ENCODE measurements at regions not wholly inside any gene's neighbourhood (a gene's known extent, or its start where the extent isn't known, plus 50 kb on each side); places are given as distances from the start of the nearest gene placed in this dataset.

DNA sequence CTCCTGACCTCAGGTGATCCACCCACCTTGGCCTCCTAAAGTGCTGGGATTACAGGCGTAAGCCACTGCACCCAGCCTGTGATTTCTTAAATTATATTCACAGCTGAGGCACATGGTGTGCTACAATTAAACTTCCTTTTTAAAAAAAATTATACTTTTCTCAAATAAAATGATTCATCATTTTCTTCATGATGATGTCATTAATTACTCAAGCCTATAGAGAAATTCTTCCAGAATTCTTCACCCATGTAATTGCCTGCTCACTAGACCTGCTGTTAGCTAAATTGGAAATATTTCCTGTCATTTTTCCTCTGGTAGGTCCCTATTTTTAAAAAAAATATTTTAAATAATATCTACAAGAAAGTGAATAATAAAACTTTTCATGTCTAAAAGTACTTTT is 440.0 kb upstream of the ANO3 start:
- no peak for TF ChIP-seq POLR2AphosphoS5 (IDR thresholded peaks at IDR 0.05)
- TF ChIP-seq POLR2A (IDR thresholded peaks at IDR 0.05) = no peak
- TF ChIP-seq, protein P1, sequence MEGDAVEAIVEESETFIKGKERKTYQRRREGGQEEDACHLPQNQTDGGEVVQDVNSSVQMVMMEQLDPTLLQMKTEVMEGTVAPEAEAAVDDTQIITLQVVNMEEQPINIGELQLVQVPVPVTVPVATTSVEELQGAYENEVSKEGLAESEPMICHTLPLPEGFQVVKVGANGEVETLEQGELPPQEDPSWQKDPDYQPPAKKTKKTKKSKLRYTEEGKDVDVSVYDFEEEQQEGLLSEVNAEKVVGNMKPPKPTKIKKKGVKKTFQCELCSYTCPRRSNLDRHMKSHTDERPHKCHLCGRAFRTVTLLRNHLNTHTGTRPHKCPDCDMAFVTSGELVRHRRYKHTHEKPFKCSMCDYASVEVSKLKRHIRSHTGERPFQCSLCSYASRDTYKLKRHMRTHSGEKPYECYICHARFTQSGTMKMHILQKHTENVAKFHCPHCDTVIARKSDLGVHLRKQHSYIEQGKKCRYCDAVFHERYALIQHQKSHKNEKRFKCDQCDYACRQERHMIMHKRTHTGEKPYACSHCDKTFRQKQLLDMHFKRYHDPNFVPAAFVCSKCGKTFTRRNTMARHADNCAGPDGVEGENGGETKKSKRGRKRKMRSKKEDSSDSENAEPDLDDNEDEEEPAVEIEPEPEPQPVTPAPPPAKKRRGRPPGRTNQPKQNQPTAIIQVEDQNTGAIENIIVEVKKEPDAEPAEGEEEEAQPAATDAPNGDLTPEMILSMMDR (IDR thresholded peaks at IDR 0.05) = no peak
- TF ChIP-seq EP300 (IDR thresholded peaks at IDR 0.05) = no peak
